Kidney tubule cell (primary cell): ENCODE measurements at regions not wholly inside any gene's neighbourhood (a gene's known extent, or its start where the extent isn't known, plus 50 kb on each side); places are given as distances from the start of the nearest gene placed in this dataset.
"Not testable (repeated sequence)": the region's sequence is repeated elsewhere in the genome, so short reads cannot be mapped to it uniquely, and the experiment has no call there.

Experiments used
- DNase-seq: peaks from one replicate; pipeline ENCODE4 v3.0.0-alpha.2; 2018; ENCODE audit warnings: low spot score

DNA sequence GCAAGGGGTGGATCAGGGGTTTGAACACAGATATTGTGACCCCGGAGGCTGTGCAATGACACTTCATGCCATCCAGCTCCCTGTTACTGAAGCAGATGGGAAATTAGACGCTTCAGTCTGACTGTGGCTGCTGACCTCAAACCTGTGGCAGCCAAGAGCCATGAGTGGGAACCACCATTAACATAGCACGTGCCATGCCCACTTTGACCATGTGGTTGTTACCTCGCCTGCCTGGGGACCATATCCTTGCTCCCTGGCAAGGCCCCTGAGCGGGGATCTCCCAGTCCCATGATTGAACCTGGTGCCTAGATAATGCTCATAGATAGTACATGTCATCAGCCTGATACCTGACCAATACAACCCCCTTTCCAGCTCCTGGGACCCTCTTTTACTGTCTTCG is 68.9 kb downstream of the CYP26B1 start:
- no peak for DNase-seq

DNA sequence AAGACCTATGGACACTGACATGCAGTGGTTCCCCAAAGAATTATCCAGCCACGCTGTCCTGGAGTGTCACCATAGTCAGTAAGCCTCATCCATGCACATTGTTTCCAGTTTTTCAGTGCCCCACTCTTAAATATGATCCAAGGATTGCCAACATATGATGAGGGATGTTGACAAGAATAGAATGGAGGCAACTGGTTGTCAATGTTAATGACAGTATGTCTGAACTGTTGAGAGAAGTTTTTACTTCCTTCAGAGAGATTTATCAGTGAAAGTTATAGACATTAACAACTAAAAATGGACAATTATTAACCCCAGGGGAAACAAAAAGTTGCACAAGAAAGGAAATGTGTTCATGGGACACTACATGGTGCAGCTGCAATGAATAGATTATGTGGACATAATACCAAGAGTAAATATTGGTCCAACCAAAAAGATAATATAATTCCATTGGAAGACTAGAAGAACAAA is 69.9 kb downstream of the CYP26B1 start:
- DNase-seq = no peak

DNA sequence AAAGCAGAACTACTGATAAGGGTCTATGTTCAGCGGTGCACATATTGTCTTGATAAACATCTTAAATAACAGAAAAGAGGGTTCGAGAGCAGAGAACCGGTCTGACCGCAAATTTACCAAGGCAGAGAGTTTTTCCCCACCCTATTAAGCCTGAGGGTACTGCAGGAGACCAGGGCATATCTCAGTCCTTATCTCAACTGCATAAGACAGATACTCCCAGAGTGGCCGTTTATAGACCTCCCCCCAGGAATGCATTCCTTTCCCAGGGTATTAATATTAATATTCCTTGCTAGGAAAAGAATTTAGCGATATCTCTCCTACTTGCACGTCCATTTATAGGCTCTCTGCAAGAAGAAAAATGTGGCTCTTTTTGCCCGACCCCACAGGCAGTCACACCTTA is 74.3 kb downstream of the CYP26B1 start:
- not testable (repeated sequence) for DNase-seq

DNA sequence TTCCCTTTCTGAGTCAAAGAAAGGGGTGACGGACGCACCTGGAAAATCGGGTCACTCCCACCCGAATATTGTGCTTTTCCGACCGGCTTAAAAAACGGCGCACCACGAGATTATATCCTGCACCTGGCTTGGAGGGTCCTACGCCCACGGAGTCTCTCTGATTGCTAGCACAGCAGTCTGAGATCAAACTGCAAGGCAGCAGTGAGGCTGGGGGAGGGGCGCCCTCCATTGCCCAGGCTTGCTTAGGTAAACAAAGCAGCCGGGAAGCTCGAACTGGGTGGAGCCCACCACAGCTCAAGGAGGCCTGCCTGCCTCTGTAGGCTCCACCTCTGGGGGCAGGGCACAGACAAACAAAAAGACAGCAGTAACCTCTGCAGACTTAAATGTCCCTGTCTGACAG is 83.5 kb downstream of the CYP26B1 start:
- DNase-seq = not testable (repeated sequence)

DNA sequence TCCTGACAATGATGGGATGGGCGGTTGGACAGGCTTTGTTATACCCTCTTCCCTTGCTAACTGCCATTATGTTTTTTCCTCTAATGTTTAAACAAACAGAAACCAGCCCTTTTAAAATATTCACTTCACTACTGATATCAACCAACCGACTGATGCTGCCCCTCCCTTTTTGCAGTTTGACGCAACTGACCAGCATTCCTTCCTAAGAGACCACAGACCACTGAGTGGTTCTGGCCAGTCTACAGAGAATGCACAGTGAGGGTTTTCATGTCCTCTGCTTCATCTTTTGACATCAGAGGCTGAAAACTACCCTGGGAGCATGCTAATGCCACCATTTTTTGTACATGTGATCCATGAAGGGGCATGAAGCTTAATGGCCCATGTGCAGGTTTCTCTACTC is 85.3 kb downstream of the CYP26B1 start:
- no peak for DNase-seq

DNA sequence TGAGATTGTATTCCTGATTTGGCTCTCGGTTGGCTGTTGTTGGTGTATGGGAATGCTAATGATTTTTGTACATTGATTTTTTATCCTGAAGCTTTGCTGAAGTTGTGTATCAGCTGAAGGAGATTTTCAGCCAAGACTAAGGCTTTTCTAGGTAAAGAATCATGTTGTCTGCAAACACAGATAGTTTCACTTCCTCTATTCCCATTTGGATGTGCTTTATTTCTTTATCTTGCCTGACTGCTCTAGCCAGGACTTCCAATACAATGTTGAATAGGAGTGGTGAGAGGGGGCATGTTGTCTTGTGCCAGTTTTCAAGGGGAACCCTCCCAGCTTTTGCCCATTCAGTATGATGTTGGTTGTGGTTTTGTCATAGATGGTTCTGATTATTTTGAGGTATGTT is 90.4 kb downstream of the CYP26B1 start:
- no peak for DNase-seq

DNA sequence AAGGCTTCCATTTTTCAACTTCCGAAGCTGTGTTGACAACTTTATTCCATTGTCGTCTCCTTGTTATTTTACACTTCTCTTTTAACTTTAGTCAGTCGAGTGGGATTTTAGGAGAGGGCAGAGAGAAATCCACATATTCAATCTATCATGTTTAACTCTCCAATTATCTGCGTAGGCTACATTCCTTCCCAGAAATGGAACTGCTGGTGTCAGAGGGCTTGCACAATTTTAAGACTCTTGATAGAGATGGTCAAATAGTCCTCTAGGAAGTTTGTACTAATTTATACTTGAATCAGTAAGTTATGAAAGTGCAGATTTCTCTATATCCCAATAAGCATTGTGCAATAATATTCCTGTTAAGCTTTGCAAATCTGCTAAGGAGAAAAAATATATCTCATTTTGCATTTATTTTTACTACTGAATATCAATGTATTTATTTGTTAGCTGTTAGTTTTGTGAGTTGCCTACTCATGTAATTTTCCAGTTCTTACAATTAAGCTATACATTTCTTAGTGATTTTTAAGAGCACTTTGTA is 95.6 kb downstream of the CYP26B1 start:
- no peak for DNase-seq

DNA sequence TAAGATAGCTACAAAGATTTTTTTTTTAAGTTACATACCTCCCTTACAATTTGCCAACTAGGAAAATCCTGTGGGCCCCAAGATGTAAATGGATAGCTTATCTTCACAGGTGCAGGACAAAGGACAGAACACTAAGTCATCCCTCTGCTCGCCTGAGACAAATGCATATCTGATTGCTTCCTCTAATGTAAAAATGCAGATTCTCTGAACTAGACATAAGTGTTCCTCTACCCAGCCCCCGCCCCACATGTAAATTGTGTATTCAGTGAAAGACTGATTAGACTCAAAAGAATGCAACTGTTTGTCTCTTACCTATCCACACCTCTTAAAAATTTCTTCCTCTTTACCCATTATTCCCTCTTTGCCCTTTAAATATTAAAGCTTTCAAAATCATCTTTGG is 96.5 kb downstream of the CYP26B1 start:
- DNase-seq = no peak

DNA sequence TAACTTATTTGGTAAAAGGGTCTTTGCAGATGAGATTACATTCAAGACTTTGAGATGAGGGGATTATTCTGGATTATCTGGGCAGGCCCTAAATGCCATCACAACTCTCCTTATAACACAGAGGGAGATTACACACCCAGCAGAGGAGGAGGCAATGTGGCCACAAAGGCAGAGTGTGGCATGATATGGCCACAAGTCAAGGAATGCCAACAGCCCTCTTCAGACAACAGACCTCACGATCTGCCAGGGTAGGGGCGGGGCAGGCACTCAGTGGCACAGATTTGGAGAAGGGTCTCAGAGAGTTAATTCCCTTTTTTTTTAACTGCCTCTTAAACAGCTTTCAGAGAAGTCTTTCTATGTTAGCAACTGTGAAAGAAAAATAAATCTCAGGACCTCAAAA is 96.9 kb downstream of the CYP26B1 start:
- DNase-seq = no peak

DNA sequence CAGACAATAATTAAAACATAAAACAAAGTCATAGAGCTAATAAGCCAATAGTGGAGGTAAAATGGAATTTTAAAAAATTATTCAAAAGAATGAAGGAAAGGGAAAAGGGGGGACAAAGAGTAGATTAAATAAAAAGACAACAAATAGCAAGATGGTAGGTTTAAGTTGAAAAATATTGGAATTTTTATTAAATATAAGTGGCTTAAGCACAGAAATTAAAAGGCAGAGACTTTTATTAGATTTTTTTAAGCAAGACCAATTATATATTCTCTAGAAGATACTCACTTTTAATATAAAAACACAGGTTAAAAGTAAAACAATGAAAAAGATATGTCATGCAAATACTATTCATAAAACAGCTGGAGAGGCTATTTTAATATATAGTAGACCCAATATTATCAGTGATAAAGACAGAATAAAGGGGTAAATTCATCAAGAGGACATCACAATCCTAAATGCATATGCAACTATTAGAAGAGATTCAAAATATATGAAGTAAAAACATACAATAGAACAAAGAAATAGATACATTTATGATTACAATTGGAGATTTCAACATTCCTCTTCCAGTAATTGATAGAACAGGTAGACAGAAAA is 98.7 kb downstream of the CYP26B1 start:
- DNase-seq = no peak

DNA sequence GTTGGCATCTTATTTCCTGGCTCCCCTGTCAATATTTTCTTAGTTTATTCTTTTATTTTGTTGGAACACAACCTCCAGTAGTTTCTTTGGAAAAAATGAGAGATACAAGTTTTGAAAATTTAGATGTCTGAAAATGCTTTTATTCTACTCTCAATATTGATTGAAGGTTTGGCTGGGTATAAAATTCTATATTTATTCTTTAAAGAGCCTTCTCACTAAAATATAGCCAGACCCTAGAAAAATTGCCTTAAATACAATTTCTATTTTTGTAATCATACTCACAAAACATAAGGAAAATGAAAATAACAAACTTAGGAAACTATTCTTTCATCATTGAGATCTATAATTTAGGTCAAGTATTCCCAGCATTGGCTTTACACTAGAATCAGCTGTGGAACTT is 103.7 kb downstream of the CYP26B1 start:
- no peak for DNase-seq

DNA sequence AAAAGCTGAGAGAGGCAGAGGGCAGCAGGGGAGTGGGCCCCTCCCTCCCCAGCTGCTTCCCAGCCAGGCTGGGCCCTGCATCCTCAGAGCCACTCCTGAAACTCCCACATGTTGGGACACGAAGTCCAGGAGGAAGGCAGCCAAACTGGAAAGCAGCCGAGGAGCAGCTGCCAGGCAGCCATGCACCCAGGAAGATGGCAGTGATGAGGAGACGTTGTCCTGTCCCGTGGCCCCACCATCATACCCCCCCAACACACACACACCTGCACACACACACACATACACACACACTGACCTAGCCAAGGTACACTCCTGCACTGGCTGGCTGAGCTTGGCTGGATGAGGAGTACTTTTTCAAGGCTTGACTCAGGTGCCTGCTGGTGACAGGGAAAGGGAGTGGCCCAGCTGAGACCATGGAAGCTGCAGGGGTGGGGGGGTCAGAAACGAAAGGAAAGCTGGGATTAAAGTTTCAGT is 106.0 kb downstream of the CYP26B1 start:
- no peak for DNase-seq

DNA sequence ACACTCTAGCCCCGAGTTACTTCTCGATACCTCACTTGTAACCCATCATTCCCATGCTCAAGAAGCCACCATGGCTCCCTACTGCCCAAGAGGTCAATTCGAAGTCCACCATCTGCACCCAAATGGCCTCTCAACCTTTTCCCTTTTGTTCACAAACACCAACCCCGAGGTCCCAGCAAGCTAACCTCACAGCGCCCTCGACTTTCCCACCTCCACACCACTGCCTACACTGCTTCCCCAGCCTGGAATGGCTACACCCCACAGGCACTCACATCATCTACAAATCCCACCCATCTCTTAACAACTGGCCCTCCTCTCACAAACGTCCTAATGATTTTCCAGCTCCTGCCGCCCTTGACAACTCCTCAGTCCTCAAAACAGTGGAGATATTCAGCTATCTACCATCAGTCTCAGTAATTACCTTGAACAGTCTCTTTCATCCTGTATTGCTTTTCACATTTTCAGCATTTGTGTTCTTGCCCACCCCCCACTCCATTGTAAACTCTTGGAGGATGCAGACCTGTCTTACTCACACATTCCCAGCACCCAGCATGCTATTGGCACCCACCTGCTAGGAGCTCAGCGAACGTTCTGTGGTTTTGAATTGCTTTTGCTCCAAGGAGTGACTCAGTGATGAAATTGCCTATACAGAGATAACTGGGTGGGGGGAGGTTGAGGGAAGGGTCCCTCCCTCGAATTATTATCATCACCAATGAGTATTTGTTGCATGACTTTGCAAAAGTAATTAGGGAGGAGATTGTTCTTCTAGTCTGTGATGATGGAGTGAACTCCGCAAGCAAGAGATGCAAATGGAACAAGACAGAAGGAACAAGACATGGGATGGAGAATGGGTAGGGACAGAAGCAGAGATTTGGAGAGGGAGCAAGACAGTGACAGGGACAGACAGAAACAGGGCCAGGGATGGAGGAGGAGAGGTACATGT is 106.8 kb downstream of the CYP26B1 start:
- no peak for DNase-seq

DNA sequence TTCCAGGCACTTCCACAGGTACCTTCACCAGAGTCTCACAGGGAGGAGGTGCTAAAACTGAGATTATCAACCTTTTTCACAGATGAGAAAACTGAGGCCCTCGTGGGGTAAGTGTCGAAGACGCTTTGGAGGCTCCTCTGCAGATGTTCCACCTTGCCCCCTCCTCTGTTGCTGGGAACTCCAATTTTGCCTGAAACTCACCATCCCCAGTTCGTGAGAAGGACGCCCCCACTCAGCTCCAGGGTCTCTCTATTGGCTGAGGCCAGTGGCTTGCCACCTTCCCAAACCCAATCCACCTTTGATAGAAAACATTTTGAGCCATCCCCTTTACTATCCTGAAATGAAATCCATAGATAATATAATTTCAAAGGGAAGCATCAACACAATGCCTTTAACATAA is 109.1 kb downstream of the CYP26B1 start:
- no peak for DNase-seq

DNA sequence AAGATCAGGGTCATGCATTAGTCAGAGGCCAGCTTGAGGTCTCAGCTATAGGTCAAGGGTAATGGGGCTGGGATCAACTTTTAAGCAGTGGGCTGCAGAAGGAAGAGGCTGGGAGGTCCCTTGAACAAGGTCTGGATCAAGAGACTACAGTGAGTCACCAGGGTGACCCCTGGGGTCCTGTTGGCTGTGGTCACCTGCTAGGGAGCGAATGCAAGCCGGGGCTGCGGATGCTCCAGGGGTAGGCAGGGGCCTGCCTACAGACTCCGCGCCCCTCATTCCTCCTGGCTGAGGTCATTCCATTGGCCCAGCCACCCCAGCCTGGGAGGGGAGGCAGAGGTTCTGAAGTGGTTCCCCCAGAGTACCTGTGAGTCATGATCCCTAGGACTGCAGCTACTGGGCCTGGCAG is 110.4 kb downstream of the CYP26B1 start:
- DNase-seq = no peak

DNA sequence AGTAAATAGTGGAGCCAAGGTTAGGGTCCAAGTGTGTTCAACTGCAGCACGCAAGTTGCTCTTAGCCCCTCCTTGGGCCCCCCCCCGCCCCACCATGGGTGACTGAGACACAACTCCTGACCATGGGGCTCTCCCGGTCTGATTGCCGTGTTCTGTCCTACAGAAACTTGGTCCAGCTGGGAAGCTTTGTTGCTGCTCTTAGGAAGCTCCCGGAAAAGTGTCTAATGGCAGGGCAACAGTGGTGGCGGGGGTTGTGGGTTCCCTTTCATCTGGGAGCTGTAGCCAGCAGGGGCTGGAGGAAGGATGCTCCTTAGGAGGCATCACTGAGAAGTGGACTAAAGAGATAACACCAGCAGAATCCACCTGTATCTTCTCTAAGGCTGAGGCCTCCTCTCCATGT is 111.1 kb downstream of the CYP26B1 start:
- DNase-seq = no peak

DNA sequence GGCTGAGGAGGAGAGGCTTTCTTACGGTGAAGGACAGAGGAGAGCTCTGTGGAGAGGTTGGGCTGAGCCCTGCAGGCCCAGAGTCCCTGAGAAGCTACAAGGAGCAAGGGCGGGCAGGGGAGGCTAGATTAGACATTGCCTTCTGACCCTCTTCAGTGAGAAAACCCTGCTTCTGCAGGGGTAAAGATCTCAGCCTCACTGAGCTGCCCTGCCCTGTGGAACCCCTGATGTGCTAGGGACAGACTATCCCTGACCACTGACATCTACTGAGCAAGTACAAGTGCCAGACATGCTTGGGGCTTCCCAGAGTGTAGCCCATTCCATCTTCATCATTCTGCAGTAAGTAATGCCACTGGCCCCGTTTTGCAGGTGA is 111.5 kb downstream of the CYP26B1 start:
- DNase-seq = no peak

DNA sequence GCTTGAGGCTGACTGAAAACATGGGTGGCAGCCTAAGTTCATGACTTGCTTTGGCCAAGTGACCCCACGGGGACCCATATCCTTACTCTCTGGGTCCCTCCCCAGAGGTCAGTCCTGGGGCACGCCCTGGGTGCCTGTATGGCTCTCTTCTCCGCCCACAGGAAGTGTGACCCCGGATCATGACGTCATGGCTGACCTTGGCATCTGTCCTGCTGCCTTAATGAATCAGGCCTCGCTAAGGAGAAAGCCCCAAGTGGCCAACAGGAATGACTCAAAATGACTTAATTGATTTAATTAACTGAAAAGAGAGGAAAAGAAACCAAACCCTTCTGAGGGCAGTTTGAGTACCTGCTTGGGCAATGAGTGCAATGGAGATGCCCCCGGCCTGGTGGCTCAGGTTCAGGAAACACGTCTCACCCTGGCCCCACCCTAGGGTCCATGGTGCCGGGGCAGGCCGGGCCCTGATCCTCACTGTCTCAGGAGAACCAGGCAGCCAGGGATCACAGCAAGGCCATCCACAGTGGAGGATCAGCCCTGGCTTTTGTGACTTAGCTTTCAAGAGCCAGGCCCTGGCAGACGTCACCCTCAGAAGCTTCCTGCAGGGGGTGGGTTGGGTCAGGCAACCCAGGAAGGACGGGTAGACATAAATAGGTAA is 112.0 kb downstream of the CYP26B1 start:
- peak; percentile 8 for DNase-seq

DNA sequence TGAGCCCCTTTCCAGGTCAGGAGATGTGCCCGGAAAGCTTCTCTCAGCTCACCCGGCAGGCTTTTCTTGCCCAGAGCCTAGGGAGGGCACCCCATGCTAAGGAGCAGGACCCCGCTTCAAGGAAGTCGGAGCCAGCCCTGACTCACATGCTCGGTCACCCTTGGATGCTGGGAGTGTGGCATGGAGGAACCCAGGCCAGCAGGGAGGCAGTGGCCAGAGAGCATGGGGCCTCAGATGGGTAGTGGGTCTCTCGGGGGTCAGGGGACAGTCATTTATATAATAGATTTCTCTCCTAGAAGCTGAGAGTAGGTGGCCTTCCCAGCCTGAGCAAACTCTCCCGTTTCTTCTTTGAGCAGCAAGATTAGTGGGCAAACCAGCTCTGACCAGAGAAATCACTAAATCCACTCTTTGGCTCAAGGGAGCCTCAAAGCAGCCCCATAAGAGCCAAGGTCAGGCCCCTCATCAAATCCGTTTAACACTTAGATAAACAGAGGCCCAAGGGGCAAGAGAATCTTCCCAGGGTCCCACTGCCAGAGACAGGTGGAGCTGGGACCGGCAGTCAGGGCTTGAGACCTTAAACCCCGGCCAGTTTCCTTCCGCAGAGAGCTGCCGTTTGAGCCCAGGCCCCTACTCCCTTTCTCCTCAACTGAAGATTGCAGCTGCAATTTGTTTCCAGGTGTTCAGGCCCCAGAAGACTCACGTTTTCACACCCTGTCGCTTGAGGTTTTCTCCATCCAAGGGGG is 113.1 kb downstream of the CYP26B1 start:
- no peak for DNase-seq

DNA sequence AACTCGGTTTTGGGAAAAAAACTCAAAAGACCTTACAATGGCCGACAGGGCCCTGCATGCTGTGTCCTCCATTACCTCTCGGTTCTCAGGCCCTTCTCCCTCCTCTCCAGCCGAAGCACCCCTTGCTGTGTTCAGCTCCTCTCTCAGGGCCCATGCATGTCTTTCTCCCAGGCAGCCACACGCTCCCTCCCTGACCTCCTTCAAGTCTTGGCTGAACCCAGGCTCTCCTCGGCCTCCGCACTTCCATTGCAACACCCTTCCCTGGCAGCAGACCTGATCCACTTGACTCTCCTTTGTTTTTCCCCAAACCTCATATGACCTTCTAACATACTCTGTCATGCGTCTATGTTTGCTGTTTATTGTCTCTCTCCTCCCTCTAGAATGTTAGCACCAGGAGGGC is 114.0 kb downstream of the CYP26B1 start:
- no peak for DNase-seq

DNA sequence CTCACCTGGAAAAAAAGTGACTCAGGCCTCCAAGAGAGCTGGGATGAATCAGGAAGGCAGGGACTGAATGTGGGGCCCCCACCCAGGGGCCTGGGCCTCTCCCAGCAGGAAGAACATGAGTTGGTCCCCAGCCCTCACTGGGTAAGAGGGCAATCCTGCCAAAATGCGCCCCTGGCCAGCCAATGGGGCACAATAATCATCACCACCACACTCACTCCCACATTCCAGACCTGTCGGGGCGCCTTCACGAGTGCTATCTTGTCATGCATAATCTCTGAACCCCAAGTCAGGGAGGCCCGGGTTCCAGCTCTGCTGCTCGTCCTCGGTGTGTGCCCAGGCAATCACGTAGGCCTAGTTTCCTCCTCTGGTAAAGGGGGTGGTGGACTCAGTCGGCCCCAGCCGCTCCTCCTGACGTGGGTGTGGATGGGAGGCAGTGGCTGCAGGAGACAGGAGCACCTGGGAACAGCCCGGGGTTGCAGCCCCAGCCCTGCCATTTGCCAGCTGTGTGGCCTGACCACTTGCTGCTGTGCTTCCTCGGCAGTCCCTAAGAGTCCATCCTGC is 115.1 kb downstream of the CYP26B1 start:
- DNase-seq = no peak
